HG03432 (cell line): ENCODE measurements at regions not wholly inside any gene's neighbourhood (a gene's known extent, or its start where the extent isn't known, plus 50 kb on each side); places are given as distances from the start of the nearest gene placed in this dataset.

ENCODE experiments used
- ATAC-seq: cut with Tn5 transposase; IDR thresholded peaks from one replicate; pipeline ENCODE4 v1.9.1; 2021; ENCODE audit warnings: mild to moderate bottlenecking, moderate library complexity; ENCODE audit not compliant: unreplicated experiment

DNA sequence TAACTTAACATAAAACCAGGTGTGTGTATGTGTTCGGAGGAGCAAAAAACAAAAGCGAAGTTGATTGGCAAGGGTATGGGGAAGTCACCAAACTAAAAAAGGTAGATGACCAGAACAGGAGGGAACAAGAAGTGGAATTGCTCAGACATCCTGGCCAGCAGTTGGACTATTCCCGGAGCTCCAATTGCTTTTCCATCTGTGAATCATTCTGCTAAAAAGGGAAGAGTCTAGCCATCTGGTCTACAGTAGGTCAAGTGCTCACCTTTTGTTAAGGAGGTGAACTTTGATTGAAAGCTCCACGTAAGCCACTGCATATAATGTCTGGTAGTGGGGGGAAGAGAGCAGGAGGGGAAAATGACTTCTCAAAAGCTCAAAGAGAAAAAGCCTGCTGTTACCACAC lies 50.0 kb upstream of the BET1 start:
- ATAC-seq, result no peak

DNA sequence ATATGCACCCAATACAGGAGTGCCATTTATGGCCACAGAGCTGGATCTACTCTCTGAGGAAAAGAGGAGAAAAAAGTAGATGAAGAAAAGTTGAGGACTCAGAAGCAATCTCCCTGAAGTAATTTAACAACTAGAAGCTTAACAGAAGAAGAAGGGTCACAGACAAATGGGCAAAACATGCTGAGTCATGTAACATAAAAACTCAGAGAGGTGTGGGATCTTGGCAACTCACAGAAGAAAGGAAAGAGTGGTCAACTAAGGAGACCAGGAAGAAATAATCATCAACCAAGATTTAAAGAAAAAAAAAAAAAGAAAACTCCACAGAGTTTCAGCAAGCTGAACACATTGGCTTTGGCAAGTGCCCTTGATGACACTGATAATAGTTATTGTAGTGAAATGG lies 51.8 kb upstream of the BET1 start:
- no peak for ATAC-seq

DNA sequence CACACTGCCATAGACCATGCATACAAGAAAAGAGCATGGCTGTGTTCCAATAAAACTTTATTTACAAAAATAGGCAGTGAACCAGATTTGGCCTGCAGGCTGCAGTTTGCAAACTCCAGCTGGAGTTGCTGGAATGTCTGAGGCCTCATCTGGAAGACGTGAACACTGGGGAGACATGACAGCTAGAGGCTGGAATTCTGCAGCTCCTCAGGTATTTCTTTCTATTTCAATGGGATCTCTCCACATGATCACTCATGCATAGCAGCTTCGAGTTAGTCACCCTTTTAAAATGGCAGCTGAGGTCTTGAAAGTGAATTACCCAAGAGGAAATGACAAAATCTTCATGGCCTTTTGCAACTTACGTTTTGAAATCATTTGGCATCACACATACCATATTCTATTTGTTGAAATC lies 52.6 kb upstream of the BET1 start:
- ATAC-seq, result no peak

DNA sequence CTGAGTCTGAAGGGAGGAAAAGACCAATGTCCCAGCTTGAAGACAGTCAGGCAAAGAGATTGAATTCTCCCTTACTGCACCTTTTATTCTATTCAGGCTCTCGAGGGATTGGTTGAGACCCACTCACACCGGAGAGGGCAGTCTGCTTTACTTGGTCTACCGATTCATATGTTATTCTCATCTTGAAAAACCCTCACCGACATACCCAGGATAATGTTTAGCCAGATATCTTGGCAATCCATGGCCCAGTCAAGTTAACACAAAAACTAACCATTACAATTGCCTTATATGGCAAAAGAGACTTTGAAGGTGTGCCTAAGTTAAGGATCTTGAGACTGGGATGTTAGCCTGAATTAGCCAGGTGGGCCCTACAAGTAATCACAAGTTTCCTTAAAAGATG lies 53.8 kb upstream of the BET1 start:
- ATAC-seq, result no peak

DNA sequence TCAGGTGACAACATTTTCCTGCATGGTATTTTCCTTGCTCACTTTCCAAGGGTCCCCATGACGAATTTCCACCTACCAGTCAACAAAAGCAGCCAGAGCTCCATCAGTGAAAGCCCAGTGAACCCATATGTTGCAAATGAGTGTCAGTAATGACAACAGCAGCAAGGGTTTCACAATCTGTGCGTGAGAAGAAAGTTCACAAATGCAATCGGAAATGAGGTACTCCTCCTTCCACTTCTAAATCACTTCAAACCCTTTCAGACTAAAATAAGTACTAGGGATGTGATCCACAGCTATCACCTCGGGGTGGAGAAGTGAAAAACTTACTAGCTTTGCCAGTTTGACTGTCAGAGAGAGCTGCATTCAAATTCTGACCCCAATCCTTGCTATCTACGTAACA lies 55.6 kb upstream of the BET1 start:
- ATAC-seq, result peak; percentile 64

DNA sequence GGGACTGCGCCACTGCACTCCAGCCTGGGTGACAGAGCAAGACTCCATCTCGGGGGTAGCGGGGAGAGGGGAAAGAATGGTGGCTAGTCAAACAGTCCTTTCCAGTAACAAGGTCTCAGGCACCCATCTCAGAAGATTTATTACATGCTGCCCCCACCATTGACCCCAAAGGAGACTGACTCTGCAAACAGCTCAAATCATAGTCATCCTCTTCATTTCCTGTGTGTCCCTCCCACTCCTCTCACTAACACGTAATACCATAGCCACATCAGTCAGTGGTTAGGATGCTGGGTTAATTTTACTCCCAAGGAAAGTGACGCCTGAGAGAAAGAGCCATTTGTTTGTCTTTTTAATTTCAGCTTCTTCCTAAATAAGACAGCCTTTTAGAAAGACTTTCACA lies 56.6 kb upstream of the BET1 start:
- peak; percentile 60 for ATAC-seq

DNA sequence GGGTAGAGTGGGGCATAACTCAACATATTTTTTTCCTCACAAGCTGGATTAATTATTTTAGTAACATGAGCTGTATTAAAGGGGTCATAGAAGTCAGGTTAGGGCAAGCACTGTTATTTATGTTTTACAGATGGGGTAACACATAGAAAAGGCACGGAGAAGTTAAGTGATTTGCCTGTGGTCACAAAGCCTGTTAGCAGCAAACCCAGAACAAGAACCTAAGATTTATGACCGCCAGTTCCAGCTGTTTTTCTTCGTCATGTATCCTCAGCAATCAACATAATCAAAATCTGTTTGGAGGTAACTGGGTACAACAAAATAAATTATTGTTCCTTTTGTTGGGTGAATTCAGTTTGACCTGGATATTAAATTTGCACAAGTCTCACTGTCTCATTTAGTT lies 57.2 kb upstream of the BET1 start:
- ATAC-seq, result no peak

DNA sequence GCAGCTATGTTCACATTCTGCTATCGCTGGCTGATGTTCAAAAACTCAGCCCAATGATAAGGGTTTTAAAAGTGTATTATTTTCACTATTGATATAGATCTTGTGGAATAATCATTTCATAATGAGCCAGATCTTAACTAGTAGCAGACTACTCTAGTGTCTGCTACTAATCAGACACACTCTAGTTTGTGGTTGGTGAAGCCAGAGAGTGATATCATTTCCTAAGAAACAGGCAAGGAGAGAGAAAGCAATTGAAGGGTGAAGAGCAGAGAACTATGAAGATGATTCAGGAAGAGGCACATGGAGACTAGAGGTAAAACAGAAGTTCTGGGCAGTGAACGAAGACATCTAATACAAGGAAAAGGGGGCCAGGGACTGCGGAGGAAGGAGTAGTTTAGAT lies 58.2 kb upstream of the BET1 start:
- ATAC-seq, result no peak

DNA sequence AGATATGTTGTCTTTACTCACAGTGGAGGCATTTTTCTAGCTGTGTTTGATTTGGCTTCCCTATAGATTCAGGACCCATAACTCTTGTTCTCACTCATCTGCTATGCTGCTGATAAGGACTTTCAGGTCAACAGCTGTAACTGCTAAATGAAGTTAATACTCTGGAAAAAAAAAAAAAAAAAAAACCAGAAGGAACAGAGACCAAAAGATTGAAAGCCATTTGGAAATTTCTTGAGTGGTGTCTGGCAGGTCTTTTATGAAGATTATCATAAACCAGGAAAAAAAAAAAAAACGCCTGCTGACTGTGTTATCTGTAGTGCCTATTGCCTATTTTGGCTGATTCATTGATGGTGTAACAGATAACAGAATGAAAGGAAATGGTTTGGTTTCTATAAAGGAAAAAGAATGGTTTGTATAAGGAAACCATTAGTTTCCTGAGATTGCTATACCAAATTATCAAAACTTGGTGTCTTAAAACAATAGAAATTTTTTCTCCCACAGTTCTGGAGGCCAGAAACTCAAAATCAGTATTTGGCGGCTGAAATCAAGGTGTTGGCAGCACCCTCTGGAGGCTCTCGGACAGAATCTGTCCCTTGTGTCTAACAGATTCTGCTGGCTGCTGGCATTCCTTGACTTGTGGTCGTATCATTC lies 60.5 kb upstream of the BET1 start:
- no peak for ATAC-seq

DNA sequence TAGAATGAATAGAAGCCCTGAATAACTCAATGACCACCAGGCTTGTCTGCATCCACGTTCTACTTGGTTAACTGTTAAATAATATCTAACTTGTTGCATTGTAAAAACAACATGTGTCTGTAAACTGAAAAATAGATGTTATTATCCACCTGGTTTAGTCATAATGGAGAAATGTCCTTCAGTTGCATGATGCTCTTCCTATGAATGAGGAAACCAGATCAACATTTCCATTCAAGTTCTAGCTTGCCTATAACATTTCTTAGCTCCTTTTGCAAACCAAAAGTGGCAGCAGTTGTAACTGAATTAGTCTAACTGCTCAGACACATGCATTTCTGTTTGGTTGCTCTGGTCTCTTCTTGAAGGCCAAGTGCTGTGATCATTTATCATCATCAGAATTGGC lies 62.9 kb upstream of the BET1 start:
- no peak for ATAC-seq

DNA sequence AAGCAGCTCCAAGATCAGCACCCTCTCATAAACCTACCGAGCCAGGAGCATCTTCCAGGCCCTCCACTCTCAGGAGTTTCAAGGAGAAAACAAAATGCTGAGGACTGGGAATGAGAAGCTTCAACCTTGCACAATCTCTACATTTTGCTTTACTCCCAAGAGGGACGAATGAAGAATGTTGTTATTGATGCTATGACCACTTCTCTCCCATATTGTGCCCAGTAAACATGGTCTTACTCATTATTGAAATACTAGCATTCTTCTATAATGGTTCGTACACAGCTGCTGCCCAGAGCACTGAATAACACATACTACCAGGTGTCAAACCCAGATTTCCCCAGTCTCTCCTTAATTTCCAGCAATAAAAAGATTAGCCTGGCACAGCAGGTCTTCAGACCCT lies 63.4 kb upstream of the BET1 start:
- no peak for ATAC-seq

DNA sequence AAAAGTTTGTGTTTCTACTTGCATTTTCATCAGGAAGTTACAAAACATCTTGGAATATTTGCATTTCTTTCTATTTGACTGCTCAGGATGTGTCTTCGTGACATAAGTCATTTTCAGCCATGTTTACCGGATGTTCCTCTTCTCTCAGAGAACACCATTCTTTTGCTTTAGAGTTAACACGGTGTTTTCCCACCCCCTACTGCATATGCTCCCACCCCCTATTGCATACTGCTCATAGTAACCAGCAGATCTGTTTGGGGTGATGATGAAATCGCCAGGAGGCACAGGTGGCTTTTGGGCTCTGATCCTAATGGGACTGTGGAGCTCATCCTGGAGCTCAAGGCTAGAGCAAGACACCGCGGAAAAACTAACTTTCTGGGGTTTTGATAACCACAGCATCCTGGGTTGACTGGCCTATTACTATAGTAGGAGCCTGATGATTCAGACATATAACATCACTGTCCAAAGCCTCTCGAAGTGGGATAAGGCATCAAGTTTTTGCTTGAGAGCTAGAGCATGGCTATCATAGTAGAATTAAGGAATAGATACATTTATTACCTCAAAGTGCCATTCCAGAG lies 65.1 kb upstream of the BET1 start:
- ATAC-seq, result no peak

DNA sequence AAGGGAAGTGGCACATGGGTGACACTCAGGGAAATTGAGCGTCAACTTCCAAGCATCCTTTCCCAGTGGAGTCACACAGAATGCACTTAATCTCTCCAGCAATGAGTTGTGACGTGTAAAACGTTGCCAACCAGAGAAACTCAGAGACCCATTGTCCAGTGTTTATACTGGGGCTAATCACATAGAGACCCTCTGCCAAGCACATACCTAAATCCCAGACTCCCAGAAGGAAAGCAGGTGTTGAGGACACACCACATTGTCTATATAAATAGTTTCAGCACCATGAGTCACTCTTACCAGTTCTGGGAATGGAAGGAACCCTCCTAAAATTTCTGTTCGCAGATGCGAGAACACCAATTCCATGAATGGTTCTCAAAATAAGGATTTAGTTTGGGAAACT lies 76.4 kb upstream of the BET1 start:
- no peak for ATAC-seq

DNA sequence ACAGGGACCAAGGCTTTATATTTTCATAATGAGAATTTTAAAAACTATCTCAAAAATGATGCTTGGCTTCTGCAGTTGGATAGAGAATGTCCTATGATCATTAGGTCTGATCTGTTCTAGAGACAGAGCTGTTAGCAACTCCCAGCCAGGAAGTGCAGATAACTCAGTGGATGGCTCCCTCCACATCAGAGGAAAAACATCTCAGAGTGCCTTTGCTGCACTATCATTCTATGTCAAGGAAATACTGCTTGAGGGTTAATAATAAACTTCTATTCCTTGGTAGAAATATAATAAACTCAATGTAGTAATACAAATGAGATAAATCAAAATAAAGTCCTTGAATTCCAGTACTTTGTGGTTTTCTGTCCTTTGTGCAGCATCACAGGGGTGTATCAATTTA lies 78.0 kb upstream of the BET1 start:
- no peak for ATAC-seq

DNA sequence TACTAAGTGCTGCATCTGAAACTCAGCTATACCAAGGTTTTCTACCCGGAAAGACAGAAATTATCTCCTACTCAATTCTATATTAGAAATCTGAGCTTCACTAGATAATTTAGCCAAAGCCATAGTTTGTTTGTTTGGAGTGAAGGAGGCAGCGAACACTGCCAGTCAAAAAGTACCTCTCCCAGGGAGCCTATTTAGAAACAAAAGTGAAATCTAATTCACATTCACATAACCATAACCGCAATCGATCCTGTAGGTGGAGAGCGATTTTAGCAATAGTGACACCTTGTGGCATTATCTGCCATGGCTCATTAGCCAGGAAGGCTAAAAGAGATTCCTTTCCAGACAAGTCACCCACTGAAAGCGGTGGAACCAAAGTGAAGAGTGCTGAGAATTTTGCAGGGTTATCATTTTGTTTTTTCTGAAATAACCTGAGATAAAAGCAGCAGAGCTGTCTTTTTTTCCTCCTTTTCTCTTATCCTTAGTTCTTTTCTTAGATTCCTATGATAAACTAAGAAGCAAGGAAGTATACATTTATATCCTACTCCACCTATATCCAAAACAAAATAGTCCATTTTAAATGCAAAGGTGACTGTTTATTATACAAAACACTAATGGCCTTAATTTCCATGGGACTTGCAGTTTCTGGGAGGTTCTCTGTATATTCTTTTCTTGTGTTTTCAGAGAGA lies 83.7 kb upstream of the BET1 start:
- peak; percentile 97 for ATAC-seq

DNA sequence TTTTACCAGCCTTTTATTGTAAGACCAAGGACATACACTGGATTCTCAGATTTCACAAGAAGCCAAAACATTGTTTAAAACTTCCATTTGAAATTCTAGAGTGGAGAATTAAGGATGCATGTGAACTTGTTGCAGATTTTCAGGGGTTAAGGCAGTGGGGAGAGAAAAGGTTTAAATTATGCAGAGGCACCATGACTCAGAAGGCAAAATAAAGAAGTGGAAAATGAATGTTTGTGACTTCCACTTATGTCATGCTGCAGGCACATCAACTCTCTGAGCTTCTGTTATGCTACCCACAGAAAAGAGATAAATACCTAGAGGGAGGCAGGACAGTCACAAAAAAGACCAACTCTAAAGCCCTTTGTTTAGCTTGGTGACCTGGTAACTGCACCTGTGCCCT lies 84.4 kb upstream of the BET1 start:
- no peak for ATAC-seq

DNA sequence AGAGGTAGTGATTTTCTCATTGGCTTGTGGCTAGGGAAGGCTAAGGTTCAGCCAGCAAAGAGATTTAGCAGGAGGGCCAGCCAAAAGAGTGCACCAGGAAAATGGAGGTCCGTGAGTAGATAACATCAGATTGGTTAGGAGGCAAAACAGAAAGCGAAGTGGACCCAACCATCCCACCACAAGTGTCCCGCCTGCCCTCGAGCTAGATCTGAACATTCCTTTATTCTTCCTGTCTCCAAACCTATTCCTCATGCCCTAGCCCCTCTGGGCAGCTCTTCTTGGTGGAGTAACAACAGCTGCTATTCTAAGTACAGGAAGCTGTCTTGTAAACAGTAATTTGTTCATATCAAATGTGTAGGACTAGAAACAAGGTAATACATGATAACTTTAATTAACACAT lies 85.7 kb upstream of the BET1 start:
- ATAC-seq, result no peak

DNA sequence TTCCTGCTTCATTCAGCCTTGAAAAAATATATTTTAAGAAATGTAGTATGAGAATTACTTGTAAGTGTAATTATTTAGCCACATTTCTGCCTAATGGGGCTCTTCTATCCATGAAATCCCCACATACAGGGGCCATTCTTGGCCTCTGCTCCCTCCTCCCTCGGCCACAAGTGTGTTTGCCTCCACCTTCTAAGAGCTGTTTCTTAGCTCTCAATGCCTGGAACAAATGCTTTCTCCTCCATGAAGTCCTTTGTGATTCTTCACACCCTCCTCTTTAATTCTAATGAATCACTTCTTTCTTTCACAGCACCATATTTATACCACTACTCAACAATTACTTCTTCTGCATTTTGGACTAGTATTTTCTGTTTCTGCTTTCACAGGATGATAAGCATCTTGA lies 88.8 kb upstream of the BET1 start:
- no peak for ATAC-seq

DNA sequence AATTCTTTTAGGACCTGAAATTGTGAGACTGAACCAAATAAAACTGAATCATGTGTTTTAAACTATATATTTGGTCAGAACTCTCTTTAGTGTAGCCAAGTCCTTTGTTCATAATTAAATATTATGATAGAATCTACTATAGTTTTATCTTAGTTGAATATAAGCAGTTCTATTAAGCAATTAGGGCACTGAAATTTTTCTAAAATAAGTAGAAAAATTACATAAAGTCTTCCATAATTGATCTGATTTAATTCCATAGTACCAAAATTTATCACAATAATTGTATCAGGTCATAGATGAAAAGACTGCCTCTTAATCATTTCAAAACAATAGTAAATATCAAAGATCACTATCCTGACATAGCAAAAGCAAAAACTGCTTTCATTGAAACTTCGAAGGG lies 90.1 kb upstream of the BET1 start:
- no peak for ATAC-seq

DNA sequence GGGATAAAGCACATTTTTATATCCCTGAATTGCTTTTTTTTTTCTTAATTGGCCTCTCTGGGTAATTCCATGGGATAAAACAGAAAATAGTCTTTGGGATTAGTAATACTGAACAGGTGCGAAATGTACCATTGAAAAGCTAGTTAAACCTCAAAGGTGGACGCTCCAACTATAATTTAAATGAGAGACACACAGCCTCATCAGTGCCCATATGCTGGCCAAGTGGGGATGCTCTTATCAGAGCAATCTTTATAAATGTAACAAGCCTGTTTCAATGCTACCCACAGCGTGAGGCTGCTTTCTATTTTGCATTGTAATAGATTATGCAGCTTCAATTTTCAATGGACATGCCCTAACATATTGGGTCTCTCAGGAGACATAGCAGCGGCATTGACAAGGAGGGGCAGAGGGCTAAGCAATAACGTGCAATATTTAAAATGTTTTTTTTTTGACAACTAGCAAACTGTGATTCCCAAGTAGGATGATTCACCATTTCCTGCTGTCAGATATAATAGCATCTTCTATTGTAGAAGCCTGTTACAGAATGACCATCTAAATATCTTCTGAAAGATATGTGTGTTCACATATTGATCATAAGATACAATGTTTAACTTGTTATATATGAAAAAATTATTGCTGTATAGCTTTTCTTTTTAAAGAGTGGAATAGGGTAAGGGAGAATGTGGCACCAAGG lies 91.3 kb upstream of the BET1 start:
- no peak for ATAC-seq

DNA sequence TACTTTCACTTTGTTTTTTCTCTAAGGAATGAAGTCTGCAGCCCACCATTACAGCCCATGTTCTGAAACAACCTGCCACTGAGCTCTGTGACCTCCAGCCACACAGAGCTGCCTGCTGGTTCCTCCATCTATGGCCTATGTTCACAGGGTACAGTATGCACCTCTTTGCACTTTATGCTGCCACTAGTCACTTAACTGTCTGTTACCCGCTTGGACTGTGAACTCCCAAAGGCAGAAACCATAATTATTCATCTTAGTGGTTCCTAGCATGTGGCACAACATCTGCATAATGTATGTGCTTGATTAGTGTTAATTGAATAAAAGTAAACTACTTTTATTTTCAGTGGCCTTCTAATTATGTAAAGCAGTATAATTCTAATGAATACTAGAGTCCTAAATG lies 95.5 kb upstream of the BET1 start:
- no peak for ATAC-seq

DNA sequence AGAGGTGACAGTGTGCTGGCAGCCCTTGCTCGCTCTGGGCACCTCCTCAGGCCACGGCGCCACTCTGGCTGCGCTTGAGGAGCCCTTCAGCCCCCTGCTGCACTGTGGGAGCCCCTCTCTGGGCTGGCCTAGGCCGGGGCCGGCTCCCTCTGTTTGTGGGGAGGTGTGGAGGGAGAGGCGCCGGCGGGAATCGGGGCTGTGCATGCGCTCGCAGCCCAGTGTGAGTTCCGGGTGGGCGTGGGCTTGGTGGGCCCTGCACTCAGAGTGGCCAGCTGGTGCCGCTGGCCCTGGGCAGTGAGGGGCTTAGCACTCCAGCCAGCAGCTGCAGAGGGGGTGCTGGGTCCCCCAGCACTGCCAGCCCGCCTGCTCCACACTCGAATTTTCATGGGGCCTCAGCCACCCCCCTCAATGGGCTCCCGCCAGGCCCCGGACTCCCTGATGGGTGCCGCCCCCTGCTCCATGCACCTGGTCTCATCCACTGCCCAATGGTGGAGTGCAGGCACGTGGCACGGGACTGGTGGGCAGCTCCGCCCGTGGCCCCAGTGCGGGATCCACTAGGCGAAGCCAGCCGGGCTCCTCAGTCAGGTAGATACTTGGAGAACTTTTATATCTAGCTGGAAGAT lies 96.7 kb upstream of the BET1 start:
- no peak for ATAC-seq
